HUES48 (cell line): ENCODE measurements at regions not wholly inside any gene's neighbourhood (a gene's known extent, or its start where the extent isn't known, plus 50 kb on each side); places are given as distances from the start of the nearest gene placed in this dataset.

Source experiments
- H3K27ac ChIP-seq: one replicate; pipeline ENCODE4 v1.7.0; 2013; ENCODE audit warnings: low read depth, low read length, inconsistent platforms
- H3K27me3 ChIP-seq: 2 replicates; pipeline ENCODE4 v1.6.1; 2013; ENCODE audit warnings: mild to moderate bottlenecking, low read length; ENCODE audit not compliant: control insufficient read depth, insufficient read depth
- H3K36me3 ChIP-seq: 2 replicates; pipeline ENCODE4 v1.6.1; 2013; ENCODE audit warnings: low read length; ENCODE audit not compliant: control insufficient read depth, insufficient read depth
- H3K4me1 ChIP-seq: 2 replicates; pipeline ENCODE4 v1.6.1; 2013; ENCODE audit warnings: mild to moderate bottlenecking, low read length; ENCODE audit not compliant: control insufficient read depth, insufficient read depth
- H3K4me3 ChIP-seq: 2 replicates; pipeline ENCODE4 v1.5.1; 2013; ENCODE audit warnings: mild to moderate bottlenecking, low read depth, low read length
- H3K9ac ChIP-seq: 2 replicates; pipeline ENCODE4 v1.6.1; 2013; ENCODE audit warnings: mild to moderate bottlenecking, low read depth, low read length, moderate library complexity
- H3K9me3 ChIP-seq: 2 replicates; pipeline ENCODE4 v1.6.1; 2013; ENCODE audit warnings: low read length; ENCODE audit not compliant: control insufficient read depth, insufficient read depth

DNA sequence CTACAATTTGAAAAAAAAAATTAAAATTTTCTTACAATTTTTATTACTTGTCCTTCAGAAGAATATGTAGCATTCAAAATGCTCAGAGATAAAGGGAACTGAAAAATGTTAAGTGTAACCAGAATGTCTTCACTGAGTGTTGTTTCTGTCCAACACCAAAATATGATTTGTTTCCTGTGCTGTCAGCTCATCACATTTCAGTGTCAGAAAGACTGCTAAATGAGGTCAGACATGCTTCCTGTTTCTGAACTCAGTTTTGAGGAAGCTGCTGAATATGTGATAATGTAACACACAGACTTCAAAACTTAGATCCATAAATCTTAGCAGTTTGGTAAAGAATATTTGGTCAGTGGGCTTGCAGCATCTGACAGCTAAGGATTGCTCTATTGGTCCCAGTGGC lies 1849.7 kb downstream of the PCDH7 start:
- no peaks in the 10 kb centered on the region for H3K9me3 ChIP-seq
- H3K4me1 ChIP-seq = no peaks in the 10 kb centered on the region
- H3K9ac ChIP-seq = no peak overlapping the region
- H3K4me3 ChIP-seq = no peak overlapping the region
- no peaks in the 10 kb centered on the region for H3K27me3 ChIP-seq
- no peak overlapping the region for H3K27ac ChIP-seq
- H3K36me3 ChIP-seq = no peaks in the 10 kb centered on the region

DNA sequence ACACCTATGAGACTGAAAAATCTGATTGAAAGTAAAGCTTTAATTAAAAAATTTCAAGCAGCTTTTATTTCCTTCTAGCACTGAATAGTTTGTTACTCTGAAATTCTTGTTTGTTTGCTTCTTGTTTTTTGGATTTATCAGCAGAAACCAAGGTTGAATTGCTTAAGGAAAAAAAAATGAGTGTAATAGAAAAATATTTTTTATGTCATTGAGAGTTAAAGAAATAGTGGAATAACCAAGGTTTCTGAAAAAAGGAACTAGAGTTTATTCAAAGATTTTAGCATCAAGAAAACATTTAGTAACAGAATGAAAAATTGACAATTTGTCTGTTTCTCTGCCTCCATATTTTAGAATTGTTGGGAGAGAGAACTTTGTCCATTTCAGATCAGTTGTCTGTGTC lies 1852.2 kb downstream of the PCDH7 start:
- Histone ChIP-seq H3K4me3 (no peak overlapping the region), H3K36me3 (no peaks in the 10 kb centered on the region), H3K9ac (no peak overlapping the region), H3K4me1 (no peaks in the 10 kb centered on the region), H3K27me3 (no peaks in the 10 kb centered on the region), H3K27ac (no peak overlapping the region), H3K9me3 (no peaks in the 10 kb centered on the region)

DNA sequence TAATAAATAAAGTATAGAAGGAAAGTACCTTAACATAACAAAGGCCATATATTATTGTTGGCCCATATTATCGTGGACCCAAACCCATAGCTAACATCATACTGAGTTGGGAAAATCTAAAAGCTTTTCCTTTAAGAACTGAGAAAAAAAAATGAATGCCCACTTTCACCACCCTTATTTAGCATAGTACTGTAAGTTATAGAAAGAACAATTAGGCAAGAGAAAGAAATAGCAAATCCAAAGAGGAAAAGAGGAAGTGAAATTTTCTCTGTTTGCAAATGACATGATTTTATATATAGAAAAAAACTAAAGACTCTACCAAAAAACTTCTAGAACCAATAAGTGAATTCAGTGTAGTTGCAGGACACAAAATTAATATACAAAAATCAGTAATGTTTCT lies 1854.6 kb downstream of the PCDH7 start:
- Histone ChIP-seq H3K9ac (no peak overlapping the region), H3K4me3 (no peak overlapping the region), H3K27ac (no peak overlapping the region), H3K36me3 (no peaks in the 10 kb centered on the region), H3K27me3 (no peaks in the 10 kb centered on the region), H3K4me1 (no peaks in the 10 kb centered on the region), H3K9me3 (no peaks in the 10 kb centered on the region)

DNA sequence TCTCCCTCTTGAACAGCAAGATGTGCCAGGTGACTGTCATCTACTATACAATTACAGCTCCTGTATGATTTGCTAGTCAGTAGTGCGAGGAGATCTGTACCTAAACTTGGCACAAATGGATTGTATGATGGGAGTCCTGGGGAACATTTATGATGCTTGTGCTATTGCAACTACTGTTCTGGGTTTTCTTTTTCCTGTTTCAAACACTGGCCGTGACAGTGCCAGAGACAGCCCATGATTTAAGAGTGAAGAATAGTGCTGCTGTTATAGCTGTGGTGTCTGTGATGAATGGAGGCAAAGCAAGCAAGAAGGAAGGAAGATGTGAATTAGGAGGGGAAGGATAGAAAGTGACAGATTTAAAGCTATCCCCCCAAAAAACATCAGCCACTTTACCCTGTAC lies 1868.9 kb downstream of the PCDH7 start:
- H3K27me3 ChIP-seq = no peaks in the 10 kb centered on the region
- H3K4me3 ChIP-seq = no peak overlapping the region
- H3K9me3 ChIP-seq = no peaks in the 10 kb centered on the region

DNA sequence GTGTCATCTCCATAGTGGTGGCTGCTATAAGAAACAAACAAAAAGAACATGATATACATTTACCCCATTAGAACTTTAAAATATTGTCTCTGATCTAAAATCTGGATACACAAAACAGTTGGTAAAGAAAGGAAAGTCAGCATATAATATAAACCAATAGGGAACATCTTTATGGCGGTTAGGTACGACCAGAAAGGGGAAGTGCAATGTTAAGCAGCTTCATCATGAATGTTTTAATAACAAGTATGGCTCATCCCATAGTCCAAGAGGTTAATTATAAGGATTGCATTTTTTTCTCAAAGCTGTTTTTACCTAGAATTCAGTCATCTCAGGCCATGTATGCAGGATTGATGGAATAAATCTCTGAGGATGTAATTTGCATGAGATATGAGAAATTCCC lies 1869.7 kb downstream of the PCDH7 start:
- H3K9me3 ChIP-seq = no peaks in the 10 kb centered on the region
- H3K4me3 ChIP-seq = no peak overlapping the region
- H3K27me3 ChIP-seq = no peaks in the 10 kb centered on the region
- no peaks in the 10 kb centered on the region for H3K36me3 ChIP-seq
- H3K4me1 ChIP-seq = no peaks in the 10 kb centered on the region
- H3K9ac ChIP-seq = no peak overlapping the region
- no peak overlapping the region for H3K27ac ChIP-seq

More for the DNA sequence above, 1868.9 kb downstream of the PCDH7 start:
- no peak overlapping the region for H3K9ac ChIP-seq
- H3K27ac ChIP-seq = no peak overlapping the region
- no peaks in the 10 kb centered on the region for H3K36me3 ChIP-seq
- no peaks in the 10 kb centered on the region for H3K4me1 ChIP-seq

DNA sequence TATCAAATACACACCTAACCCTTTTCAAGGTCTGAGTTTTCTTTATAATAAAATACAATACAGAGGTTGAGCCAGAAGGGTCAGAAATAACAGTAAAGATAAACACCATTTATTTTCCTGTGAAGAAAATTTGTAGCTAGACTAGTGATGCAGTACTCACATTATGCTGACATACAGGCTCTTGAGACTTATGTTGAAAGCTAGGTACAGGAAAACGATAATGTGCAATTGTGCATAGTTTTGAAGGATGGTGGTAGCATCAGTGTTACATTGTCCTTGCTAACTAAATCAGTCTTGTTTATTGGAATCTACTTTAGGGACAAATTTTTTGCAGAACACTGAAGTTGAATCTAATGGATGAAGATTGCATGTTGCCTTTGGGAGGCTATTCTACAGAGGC lies 1877.2 kb downstream of the PCDH7 start:
- Histone ChIP-seq H3K4me3 (no peak overlapping the region), H3K9me3 (no peaks in the 10 kb centered on the region), H3K4me1 (no peaks in the 10 kb centered on the region), H3K27ac (no peak overlapping the region), H3K27me3 (no peaks in the 10 kb centered on the region), H3K36me3 (no peaks in the 10 kb centered on the region), H3K9ac (no peak overlapping the region)

DNA sequence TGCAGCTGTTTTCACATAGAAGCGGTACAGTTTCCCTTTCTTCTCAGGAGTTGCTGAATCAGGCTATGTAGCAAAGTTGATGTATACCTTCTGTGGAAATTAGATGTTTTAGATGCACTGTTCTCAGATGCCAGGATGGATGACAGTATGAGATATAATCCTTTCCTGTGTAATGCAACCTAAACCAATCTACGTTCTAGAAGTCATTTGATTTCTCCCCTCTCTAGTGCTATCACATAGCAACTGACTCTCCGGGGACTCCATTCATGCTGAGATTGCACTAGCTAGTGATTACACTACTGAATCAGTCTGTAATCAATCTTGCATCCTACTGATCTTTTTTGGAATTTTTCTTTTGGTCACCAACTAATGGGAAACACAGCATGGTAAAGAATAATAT lies 1881.7 kb downstream of the PCDH7 start:
- no peaks in the 10 kb centered on the region for H3K4me1 ChIP-seq
- no peak overlapping the region for H3K4me3 ChIP-seq
- no peak overlapping the region for H3K9ac ChIP-seq
- no peaks in the 10 kb centered on the region for H3K36me3 ChIP-seq
- H3K27me3 ChIP-seq = no peaks in the 10 kb centered on the region
- H3K9me3 ChIP-seq = no peaks in the 10 kb centered on the region
- H3K27ac ChIP-seq = no peak overlapping the region

DNA sequence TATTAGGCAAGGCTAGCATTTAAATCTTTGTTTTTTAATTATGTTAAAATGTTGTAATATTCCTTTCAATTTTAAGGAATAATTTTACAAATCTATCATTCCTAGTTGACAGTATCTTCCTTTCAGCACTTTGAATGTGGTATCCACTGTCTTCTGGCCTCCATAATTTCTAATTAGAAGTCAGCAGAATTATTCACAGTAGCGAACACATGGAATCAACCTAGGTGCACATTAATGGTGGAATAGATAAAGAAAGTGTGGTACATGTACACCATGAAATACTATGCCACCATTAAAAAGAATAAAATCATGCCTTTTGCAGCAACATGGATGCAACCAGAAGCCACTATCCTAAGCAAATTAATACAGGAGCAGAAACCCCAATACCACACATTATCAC lies 1887.8 kb downstream of the PCDH7 start:
- H3K9ac ChIP-seq = no peak overlapping the region
- H3K9me3 ChIP-seq = no peaks in the 10 kb centered on the region
- H3K36me3 ChIP-seq = no peaks in the 10 kb centered on the region
- no peaks in the 10 kb centered on the region for H3K27me3 ChIP-seq
- H3K27ac ChIP-seq = no peak overlapping the region
- H3K4me3 ChIP-seq = no peak overlapping the region
- H3K4me1 ChIP-seq = no peaks in the 10 kb centered on the region

DNA sequence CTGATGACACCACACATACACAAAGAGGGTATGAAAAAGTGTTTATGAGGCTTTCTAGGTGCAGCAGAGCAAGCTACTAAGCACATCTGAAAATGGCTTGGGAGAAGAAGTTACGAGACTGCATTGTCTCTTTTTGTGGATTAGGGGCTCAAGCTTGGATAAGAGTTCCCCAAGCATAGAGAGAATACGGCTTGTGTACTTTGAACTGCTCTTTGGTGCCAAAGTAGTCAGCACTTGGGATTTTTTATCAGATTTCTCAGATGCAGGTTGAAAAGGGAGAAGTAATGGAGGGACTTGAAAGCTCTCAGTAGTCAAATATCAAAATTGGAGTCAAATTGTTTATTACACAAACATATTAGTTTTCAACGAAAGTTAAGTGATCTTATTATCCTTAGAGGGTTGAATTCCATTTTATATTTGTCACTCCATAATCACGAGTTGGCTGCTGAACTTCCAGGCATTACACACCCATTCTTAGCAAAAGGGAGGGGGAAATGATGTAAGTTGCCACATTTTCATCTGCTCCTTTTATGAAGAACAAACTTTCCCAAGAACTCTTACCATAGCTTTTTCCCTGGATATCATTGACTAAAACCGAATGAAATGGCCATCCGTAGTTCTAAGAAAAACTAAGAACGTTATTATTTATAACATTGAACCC lies 1904.9 kb downstream of the PCDH7 start:
- H3K27ac ChIP-seq = no peak overlapping the region

DNA sequence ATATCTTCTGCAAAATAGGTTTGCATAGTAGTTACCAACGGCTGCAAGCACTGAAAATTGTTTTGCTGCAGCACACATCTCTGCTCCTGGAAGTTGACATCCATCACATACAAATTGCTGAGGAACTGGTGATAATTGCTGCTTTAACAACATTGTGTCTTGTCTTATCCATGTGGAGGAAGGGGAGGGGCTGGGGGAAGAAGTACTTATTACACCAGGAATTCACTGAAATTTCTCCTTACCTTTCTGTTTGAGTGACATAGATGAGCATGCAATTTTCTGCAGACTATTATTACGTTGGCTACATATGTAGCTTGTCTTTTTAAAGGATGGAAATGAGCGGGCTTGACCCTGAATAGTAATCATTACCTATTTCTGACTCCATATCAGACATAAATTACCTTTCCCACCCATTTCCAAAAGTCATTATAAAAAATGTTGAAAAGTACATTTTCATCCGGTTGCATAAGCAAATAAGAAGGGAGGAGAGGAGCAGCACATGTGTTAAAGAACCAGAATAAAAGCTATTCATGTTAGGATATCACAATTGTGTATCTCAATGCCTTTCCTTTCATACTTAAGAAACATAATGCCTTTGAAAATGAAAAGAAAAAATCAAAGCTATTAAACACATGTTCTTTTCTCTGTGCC lies 1905.6 kb downstream of the PCDH7 start:
- no peak overlapping the region for H3K9ac ChIP-seq
- no peaks in the 10 kb centered on the region for H3K9me3 ChIP-seq
- H3K36me3 ChIP-seq = no peaks in the 10 kb centered on the region
- H3K27me3 ChIP-seq = no peaks in the 10 kb centered on the region
- H3K4me1 ChIP-seq = no peaks in the 10 kb centered on the region
- H3K27ac ChIP-seq = no peak overlapping the region
- no peak overlapping the region for H3K4me3 ChIP-seq

More for the DNA sequence above, 1904.9 kb downstream of the PCDH7 start:
- Histone ChIP-seq H3K4me3 (no peak overlapping the region), H3K4me1 (no peaks in the 10 kb centered on the region), H3K9ac (no peak overlapping the region), H3K36me3 (no peaks in the 10 kb centered on the region), H3K27me3 (no peaks in the 10 kb centered on the region), H3K9me3 (no peaks in the 10 kb centered on the region)

DNA sequence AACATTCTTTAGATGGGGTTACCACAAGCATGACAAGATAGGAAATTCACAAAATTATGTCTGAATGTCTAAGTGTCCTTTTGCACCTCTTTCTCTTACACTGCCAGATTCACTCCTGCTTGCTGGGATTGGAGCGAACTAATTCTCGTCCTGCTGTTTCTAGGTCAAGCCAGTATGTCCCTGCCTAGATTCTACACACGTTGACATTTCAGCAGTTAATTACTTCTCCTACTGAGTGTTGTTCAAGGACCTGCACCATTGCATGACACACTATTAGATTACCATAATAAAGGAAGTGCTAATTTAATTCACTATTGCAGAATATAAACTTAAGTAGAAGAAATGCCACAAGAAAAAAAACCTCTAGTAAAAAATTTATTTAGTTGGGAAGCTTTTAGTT lies 1911.7 kb downstream of the PCDH7 start:
- H3K4me1 ChIP-seq = no peaks in the 10 kb centered on the region
- H3K27me3 ChIP-seq = no peaks in the 10 kb centered on the region

More for the DNA sequence above, 1911.7 kb downstream of the PCDH7 start:
- Histone ChIP-seq H3K9me3 (no peaks in the 10 kb centered on the region), H3K36me3 (no peaks in the 10 kb centered on the region), H3K4me3 (no peak overlapping the region), H3K9ac (no peak overlapping the region), H3K27ac (no peak overlapping the region)
